ENCODE measurements at regions not wholly inside any gene's neighbourhood (a gene's known extent, or its start where the extent isn't known, plus 50 kb on each side); places are given as distances from the start of the nearest gene placed in this dataset.

GRCh38 chr15:70589728-70590127 lies 173.6 kb downstream of the UACA start:
- TF ChIP-seq POLR2A (IDR thresholded peaks at IDR 0.05; ENCODE audit: borderline replicate concordance, extremely low read depth, insufficient read depth, insufficient read length): no peak
- TF ChIP-seq CTCF (IDR thresholded peaks at IDR 0.05 in 2 of 3, conservative IDR thresholded peaks at IDR 0.05 in 1 of 3; ENCODE audit: borderline replicate concordance in 1 of 3, insufficient read depth in 1 of 3, low read depth in 2 of 3, low read length in 2 of 3): no peak
- TF ChIP-seq CEBPB (IDR thresholded peaks at IDR 0.05; ENCODE audit: low read depth): no peak
- TF ChIP-seq RAD21 (IDR thresholded peaks at IDR 0.05; ENCODE audit: low read depth): no peak
